Stimulated activated CD4-positive, alpha-beta T cell treated with anti-CD3 and anti-CD28 coated beads, Interleukin-15, amount 100 ng/mL, for 24 hours (primary cell): ENCODE measurements at regions not wholly inside any gene's neighbourhood (a gene's known extent, or its start where the extent isn't known, plus 50 kb on each side); places are given as distances from the start of the nearest gene placed in this dataset.

Source experiments
- DNase-seq: peaks from one replicate; pipeline ENCODE4 v3.0.0-alpha.2; 2020

DNA sequence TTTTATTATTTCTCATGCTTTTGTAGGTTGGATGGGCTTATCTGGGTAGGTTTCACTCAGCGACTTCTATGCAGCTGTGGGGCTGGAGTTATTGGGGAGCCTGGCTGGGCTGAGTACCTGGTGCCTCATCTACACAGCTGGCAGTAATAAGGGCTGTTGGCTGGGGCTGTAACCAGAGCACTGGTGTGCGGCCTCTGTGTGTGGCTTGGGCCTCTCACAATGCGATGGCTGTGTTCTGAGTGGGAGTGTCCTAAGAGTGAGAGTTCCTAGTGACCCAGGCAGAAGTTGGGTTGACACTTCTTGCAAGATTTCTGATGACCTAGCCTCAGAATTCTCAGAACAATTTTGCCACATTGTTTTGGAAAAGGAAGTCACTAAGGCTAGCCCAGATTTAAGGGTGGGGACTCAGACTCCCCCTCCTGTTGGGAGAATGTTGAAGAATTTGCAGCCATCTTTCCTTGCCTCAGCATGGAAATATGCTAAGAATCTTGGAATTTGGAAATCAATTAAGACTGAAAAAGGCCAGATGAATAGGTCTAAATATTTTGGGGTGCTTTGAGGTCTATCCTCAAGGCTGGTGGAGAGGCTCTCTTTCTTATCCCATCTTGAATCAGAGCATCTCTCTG lies 158.8 kb downstream of the SCP2D1 start:
- no peak for DNase-seq

GRCh38 chr20:18973529-18974173 lies 160.1 kb downstream of the SCP2D1 start:
- DNase-seq, result no peak

GRCh38 chr20:18974660-18975059 lies 161.1 kb downstream of the SCP2D1 start:
- DNase-seq, result no peak

- no peak for DNase-seq
Measured at GRCh38 chr20:18977441-18977840, 163.9 kb downstream of the SCP2D1 start.

DNA sequence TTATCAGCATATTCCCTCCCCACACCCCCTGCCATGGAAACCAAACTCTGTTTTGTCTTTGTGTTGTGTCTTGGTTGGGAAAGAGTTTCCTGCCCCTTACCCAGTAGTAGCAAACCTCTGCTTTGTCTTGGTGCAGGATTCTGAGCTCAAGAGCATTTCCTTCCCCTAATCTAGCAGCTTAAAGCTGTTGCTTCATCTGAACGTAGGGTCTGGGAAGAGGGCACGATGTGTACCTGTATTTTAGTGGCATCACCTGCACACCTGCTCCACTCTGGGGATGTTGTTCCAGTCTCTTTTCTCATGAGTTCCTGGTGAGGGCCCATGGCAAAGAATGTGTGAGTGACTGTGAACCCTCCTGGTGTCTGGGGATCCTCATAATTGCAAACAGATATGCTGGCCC lies 164.7 kb downstream of the SCP2D1 start:
- DNase-seq, result no peak

DNA sequence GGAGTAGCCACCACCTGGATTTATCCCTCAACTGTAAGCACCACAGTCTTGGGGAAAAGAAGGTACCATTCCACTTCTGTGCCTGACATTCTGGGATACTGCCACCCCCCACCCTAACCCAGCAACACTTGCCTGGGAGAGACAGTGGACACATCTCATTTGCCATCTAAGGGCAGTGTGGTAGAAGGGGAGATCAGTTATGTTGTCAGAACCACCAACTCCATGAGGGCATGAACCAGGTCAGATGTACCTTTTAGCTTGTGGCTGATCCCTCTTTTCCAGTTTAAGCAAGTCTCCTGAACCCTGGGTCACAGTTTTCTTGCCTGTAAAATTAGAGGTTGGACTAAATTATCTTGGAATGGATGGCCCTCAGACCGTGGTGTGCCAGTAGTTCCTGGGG lies 165.5 kb downstream of the SCP2D1 start:
- no peak for DNase-seq

DNA sequence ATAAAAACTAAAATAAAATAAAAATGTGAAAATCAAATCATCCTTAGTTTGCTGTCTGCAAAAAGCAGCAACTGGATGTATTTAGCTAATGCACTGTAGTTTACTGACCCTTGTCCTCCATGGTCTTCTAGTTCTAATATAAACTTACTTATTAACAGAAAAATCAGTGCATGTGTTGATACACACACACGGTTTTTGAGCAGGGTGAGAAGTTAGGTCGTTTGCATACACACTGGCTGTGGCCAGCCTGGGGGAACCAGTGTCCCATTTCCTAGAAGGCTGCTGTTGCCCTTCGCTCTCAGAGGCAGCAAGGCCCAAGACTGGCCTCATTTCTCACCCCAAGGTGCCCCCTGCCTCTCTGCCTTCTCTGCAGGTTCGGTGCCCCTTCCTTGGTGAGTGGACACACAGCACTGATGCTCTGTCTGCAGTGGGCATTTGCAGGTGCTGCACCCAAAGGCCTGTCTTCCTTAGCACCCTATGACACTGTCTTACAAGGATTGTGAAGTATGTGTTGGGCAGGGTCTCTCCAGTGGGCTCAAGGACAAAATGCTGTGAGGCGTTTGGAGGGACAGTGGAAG lies 168.5 kb downstream of the SCP2D1 start:
- no peak for DNase-seq

- no peak for DNase-seq
Measured at GRCh38 chr20:18983796-18984195, 170.2 kb downstream of the SCP2D1 start.

DNA sequence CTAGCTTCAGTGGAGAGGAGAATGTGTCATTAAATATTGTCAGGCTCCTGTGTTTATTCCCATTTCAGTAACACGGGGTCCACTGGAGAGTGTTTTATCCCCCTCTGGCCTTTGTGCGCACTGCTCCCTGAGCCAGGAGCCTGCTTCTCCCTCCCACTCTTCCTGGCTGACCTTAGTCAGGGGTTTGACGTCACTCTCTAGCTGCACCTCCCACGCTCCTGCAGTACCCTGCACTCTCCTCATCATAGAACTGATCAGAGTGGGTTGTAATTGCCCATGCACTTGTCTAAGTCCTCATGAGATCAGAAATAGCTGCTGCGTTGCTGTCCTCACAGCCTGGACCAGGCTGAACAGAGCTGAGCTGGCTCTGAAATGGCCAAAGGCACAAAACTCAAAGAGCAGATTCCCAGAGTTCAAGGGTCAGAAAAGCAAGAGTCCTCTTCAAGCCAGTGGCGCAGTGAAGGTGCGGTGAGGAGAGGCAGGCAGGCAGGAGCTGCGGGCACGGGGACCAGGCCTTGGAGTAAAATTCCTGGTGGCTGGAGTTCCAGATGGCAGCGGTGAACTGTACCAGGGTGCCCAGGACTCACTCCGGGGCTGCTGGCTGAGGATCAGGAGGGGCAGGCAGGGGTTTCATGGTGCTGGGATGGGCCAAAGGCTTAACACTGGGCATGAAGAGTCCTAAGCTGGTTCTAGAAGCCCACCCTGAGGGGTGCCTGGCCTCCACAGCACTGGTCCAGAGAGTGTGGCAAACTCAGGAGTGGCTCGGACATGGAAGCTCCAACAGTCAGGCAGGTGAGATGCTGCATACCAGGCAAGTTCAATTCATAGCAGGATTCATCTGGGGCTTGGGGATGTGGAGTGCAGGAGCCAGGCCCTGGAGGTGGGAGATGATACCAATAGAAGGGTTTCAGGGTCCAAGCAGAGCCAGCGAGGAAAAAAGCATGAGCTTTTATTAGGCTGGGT lies 170.9 kb downstream of the SCP2D1 start:
- DNase-seq, result no peak

- no peak for DNase-seq
Measured at GRCh38 chr20:18985551-18985950, 172.0 kb downstream of the SCP2D1 start.

DNA sequence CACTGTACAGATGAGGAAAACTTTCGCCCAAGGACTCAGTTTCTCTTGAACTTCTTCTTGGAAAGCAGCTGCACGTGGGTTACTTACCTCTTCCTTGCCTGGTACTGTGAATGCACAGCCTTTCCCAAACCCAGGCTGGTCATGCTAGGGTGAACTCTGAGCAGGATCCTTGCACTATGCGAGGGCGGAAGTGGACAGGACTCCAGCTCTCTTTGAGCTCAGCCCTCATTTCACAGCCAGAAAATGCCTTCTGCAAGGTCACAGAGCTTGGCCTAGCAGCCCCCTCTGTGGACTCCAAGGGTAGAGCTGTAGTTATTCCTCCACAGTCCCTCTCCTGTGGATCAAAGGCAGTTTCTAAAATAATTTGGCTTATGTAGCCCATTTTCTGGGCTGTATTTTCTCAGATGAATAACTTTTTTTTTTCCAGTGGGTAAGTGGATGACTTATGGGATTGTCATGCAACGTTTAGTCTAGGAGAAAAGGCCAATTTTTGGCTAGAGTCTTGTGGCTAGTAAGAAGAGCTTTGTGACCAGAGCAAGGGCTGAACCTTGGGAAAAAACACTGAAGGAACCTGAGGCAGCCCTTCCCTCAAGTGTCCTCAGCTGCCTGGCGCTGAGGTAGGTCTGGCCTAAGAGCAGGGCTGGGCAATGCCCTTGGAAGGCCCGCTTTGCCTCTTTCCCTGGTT lies 172.7 kb downstream of the SCP2D1 start:
- no peak for DNase-seq

- DNase-seq, result no peak
Measured at GRCh38 chr20:18986895-18987580, 173.5 kb downstream of the SCP2D1 start.

DNA sequence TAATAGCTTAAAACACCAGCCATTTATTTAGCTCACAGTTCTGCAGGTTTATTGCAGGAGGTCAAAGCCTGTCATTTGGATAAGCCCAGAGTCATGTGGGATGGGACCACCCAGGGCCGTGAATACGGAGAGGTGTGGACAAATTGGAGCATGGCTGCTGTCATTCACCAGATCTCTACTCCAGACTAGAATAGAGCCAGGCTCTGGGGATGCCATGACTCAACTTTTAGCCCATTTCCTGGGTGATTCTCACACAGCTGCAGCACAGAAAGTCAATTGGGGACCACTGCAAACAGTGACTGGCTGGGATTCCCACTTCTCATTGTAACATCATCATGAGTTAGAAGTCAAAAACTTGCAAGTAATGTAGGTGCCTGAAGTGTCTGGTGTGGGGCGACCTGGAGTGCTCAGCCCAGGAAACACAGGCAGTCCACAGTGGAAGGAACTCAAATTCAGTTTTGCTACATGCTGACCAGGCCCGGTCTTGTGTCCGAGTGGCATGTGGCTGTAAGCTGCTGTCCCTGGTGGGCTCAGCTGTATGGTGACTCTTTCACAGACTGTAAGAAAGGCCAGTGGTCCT lies 174.3 kb downstream of the SCP2D1 start:
- no peak for DNase-seq

DNA sequence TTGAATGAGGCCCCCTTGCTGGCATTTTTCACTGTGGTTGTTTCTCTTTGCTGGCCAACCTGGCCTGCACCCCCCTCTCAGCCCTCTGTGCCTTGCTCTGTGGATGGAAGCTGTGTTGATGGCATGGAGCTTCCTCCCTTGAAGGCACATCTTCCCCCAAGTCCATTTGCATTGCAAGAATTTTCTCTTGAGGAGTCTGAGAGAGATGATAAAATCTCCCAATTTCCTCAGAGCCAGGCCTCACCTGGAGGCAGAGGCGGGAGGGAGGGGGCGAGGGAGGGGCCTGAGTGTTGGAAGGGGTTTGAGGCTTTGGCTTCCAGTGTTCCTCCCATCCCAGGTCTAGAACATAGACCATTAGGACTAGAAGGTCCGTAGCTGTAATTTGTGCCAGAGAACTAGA lies 175.1 kb downstream of the SCP2D1 start:
- no peak for DNase-seq

DNA sequence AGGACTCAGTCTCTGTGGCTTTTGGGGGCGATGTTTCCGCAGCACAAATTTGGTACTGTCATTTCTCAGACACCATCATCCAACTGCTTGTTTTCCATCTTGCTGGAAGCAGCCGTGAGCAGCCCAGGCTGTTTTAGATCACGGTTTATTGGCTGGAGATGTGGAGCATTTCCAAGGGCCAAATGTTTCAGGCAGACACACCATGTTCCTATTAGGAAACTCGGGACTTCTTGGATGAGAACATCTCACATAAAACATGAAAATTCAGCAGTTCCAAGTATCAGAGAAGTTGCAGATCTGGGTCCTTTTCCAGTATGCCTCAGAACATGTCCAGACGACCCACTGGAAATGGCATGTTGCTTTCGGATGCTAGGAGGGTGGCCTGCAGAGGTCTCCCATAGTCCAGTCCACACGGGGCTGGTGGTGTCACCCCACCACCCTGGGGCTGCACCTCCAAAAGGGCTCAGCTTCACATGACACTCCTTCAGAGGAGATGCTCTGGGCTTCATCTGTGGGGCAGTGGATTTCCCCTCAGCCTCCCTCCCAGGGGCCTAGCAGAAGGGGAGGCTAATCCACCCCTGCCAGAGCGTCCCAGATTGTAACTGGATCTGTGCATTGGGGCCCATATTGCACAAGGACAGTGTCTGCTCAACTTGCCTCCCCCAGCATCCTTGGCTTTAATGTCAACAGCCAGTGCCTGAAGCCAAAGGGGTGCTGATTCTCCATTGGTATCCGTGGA lies 176.3 kb downstream of the SCP2D1 start:
- DNase-seq, result no peak

GRCh38 chr20:18991012-18991411 lies 177.4 kb downstream of the SCP2D1 start:
- no peak for DNase-seq

DNA sequence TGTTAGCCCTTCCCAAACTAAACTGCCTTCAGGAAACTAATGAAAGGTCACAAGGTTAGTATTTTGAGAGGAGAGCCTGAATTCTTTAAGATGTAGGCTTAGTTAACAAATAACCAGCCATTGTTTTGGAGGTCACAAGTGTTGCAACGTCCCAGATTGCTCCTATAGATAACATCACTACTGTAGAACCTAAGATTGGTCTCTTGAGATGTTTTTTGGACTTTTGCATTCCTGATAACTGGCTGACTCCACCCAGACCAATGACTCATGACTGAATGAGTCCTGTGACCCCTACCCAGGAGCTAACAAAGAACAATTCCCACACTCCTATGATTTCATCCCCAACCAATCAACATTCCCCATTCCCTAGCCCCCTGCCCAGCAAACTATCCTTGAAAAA lies 178.8 kb downstream of the SCP2D1 start:
- no peak for DNase-seq

GRCh38 chr20:18995455-18995854 lies 181.9 kb downstream of the SCP2D1 start:
- no peak for DNase-seq

- DNase-seq, result no peak
Measured at GRCh38 chr20:18999086-18999485, 185.5 kb downstream of the SCP2D1 start.

DNA sequence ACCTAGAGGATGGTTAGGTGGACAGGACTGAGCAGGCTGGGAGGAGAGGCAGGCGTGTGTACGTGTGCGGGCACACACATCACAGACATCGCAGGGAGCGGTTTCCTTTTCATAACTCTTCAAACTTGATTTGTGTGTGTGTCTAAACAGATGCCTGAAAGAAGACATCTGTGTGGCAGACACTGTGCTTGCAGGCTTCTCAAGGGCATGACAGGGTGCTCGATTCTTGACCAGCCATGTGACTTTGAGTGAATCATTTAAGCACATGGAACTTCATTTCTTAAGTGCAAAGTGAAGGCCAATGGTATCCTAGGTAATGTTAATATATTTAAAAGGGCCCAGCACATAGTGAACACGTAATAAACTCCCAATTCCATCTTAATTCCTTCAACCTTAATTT lies 186.5 kb downstream of the SCP2D1 start:
- no peak for DNase-seq

GRCh38 chr20:19001177-19001576 lies 187.6 kb downstream of the SCP2D1 start:
- no peak for DNase-seq
